ENCODE measurements at regions not wholly inside any gene's neighbourhood (a gene's known extent, or its start where the extent isn't known, plus 50 kb on each side); places are given as distances from the start of the nearest gene placed in this dataset.
"Not testable (repeated sequence)": the region's sequence is repeated elsewhere in the genome, so short reads cannot be mapped to it uniquely, and the experiment has no call there.

GRCh38 chr4:42288876-42289275, 108.4 kb upstream of the SHISA3 start:
- not testable (repeated sequence) for DNase-seq

DNA sequence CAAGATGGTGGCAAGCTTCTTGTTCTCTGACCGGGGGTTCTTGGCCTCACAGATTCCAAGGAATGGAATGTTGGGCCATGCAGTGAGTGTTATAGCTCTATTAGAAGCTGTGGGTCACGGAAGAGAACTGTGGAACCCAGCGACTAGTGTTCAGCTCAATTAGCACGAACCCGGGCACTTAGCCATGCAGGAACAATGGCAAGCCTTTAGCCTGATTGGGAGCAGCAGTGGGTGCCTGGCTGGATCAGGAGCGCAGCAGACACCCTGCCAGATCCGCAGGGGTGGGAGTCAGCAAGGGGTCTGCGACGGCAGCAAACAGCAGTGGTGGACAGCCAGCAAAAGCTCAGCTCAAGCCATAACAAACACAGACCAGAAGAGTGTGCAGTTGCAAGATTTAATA, 105.1 kb upstream of the SHISA3 start:
- DNase-seq, result not testable (repeated sequence)

DNA sequence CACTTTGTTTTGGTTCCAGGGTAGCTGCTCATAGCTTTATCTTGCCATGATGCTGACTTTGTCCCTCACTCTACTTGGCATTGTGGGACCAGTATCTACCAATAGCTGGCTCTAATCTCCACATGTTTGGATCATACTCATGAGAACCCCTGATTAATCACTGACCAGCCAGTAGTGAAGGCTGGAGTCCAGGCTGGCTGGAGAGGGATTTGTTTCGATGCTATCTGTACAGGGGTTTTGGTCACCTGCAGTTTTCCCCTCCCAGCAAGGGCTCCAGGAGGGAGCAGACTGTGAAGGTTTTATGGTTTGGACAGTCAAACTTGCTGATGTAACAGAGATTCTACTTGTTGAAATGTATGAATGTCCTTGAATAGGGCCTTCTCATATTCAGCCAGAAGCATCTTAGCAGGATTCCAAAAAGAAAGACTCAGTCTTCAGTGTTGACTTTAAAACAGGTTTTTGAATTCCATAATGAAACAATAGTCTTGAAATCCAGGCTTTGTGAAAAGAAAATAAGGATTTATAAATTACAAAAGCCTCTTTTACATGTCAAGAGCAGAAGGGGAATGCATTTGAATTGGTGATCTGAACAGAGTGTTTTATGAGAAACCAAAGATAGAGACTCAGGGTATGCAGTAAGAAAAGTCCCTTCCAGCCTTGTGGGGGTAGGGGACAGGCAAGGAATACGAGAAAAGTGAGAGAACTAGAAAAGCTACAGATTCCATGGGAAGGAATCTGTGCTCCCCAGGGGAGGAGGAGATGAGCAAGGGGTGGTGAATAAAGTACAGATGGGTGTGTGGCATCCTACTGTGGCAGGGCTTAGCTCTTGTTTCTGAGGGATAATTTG, 103.1 kb upstream of the SHISA3 start:
- DNase-seq, result no peak

GRCh38 chr4:42296196-42296595, 101.1 kb upstream of the SHISA3 start:
- DNase-seq, result no peak

DNA sequence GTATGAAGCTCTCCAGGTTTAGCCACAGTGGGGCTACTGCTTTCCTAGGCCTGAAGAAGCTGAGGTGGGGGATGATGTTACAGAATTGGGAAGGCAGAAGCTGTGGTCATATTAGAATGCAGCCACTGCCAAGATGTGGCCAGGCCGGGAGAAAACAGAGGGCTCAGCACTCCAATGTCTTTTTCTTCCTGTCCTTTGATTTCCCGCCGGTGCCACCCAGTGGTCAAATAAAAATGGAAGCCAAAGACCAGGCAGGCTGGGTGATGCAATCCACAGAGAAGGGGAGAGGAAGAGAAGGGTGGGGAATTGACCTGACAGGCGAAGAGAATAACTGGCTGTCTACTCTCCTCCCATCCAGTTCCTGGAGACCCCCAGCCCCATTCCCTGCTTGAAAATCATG, 94.9 kb upstream of the SHISA3 start:
- peak; percentile 28 for DNase-seq

DNA sequence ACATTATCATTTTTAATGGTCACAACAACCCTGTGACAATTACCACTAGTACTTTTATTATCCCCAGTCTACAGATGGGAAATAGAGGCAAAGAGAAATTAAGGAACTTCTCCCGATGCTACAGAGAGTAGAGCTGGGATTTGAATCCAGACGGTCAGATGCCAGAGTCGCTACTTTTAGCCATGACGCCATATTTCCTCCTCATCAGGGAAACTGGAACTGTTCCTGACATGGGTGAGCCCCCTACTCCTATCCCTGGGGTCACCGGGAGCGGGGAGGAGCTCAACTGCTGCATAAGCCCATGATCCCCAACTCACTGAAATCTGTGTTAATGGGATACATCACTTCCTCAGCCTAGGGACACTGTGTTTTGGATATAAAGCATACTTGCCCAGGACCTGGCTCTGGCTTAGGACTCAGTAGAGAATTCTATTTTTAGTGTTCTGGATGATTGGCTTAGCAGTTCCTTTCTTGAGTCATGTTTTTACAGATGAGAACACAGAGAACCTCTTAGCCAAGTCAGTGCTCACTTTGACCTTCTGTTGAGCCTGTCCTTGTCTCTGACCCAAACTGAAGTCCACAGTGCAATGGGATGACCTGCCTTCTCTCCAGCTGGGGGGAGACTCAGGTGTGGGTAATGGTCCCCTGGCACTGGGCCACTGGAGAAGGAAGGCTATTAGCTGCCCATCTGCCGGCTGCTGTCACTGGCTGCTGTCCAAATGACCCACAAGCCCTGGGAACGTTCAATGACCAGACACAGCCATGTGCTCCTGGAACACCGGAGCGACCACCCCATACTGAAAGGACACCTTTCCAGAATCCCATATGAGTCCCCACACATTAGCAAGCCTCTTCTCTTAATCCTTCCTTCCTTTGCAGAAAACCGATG, 90.8 kb upstream of the SHISA3 start:
- DNase-seq, result no peak

GRCh38 chr4:42308247-42308646, 89.0 kb upstream of the SHISA3 start:
- DNase-seq, result no peak

- no peak for DNase-seq
Measured at GRCh38 chr4:42309361-42310260, 87.7 kb upstream of the SHISA3 start.

DNA sequence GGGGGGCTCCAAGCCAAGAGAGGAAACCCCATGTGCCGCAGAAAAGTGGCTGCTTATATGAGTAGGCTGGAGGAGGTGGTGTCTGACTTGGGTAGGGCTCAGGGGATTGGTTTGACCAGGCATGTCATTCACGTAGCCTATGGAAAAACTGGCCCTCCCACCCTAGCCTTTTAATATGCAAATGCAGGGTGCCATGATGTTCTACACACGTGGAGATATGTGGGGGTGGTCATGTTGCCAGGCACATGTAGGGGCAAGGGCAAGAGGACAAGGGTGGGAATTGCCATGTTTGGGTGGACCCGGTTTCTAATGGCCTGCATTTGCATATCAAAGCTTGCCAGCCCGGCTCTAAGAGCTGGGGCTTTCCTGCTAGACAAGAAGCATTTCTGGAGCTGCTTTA, 86.9 kb upstream of the SHISA3 start:
- DNase-seq, result no peak

DNA sequence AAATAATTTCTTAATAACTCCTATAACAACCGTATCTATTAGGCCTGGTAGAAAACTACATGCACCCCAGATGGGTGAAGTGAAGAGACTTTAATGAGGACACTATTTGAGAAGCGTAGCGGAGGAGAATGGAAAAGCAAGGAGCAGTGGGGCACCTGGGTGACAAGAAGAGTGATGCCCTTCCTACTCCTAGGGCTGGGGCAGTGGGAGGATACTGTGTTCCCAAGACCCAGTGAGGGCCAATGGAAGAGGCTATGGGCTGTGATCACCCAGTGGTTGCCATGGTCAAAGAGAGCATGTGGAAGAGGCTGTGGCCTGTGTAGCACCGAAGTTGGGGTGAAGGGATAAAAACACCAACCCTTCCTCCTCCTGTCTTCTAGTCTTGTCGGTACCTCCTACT, 86.5 kb upstream of the SHISA3 start:
- DNase-seq, result no peak

GRCh38 chr4:42311591-42311990, 85.7 kb upstream of the SHISA3 start:
- DNase-seq, result no peak

DNA sequence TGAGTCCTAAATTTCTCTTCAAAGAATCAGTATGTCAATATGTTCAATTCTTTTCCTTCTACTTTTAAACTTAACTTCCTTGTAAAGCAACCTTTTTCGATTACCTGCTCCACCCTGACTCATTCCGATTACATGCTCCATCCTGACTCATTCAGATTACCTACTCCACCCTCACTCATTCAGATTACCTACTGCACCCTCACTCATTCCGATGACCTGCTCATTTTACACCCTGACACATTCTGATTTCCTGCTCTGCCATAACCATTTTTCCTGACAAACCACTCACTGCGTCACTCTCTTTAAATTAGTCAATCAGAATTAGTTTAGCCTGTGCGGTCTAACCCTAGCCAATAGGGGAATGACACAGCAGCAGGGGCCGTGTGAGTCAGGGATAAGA, 83.9 kb upstream of the SHISA3 start:
- not testable (repeated sequence) for DNase-seq

DNA sequence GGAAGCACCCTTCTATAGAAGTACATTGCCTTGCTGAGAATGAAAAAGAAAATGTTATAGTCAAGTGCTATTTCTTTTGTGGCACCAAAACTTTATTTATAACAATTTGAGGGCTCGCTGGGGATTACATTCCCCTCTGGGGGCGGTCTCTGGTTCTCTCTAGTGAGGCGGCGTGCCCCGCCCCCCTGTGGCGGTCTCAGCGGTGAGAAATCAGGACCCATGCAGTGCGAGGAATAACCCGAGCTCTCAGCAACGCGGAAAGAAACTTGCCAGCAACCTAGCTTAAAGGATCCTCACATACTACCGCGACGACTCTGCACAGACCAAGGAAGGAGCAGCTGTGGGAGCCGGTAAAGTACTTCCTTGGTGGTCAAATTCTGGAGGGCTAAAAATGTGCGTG, 83.4 kb upstream of the SHISA3 start:
- DNase-seq, result no peak

DNA sequence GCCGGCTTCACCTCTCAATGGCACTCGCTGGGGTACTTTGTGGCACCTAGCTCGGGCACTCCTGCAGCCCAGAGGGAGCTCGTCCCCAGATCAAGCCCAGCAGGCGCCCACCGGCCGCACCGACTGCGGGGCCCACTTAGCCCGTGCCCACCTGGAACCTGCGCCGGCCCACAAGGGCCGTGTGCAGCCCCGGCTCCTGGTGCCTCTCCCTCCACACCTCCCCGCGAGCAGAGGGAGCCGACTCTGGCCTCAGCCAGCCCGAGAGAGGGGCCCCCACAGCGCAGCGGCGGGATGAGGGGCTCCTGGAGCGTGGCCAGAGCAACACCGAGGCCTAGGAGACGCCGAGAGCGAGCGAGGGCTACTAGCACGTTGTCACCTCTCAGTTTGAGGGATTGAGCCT, 82.1 kb upstream of the SHISA3 start:
- DNase-seq, result no peak

DNA sequence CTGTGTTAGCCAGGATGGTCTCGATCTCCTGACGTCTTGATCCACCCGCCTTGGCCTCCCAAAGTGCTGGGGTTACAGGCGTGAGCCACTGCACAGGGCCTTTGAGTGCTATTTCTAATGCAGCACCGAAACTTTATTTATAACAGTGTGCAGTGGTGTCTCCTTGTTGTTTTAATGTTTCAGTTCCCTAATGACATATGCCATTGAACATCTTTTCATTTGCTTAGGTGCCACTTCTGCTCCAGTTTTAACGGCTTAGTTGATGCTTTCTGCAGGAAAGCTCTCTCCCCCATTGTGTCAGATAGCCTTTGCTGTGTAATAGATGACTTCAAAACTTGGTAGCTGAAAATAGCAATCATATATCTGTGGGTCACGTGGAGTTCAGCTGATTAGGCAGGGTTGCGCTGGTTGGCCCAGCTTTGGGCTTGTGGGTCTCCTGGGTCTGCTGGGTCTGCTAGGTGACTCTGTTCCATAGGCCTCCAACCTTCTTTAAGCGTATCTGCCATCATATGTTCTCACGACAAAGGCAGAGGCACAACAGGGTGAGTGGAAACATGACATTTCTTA, 76.4 kb upstream of the SHISA3 start:
- DNase-seq, result no peak

DNA sequence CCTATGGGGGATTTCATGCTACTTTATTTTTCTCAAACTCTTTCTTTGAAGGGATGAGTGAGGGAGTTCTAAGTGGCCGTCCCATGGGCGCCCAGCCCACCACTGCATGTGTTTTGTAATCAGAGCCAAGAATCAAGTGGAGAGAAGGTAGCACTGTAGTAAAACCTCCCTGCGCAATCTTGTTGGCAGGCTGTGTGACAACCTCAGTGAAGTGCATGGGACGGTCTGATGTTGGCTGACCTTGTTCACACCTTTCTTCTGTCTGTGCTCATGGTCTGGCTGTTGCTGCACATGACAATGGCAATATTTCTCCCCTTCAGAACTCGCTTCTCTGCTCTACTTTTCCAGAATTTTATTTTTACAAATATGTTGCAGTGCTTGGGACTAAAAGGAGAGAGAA, 71.2 kb upstream of the SHISA3 start:
- DNase-seq, result no peak

- DNase-seq, result no peak
Measured at GRCh38 chr4:42326524-42326923, 70.8 kb upstream of the SHISA3 start.

DNA sequence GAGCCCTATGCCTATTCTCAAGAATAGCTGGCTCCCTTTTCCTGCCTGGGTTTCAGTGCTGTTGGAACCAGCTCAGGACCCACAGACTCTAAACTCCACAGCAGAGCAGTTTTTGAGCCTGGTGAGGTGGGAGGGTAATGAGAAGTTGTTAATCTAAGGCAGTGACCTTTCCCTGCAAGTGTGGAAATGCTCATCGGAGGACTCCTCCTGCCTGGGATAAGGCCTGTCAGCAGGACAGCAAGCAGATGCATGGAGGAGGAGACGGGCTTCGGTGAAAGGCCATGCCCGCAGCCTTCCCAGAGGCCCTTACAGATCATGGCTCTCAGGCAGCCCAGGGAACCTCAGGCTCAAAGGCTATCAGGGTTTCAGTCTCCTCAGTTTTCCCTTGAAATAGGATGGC, 70.0 kb upstream of the SHISA3 start:
- DNase-seq, result no peak

GRCh38 chr4:42328978-42329377, 68.3 kb upstream of the SHISA3 start:
- DNase-seq, result no peak

GRCh38 chr4:42329421-42329820, 67.9 kb upstream of the SHISA3 start:
- no peak for DNase-seq

DNA sequence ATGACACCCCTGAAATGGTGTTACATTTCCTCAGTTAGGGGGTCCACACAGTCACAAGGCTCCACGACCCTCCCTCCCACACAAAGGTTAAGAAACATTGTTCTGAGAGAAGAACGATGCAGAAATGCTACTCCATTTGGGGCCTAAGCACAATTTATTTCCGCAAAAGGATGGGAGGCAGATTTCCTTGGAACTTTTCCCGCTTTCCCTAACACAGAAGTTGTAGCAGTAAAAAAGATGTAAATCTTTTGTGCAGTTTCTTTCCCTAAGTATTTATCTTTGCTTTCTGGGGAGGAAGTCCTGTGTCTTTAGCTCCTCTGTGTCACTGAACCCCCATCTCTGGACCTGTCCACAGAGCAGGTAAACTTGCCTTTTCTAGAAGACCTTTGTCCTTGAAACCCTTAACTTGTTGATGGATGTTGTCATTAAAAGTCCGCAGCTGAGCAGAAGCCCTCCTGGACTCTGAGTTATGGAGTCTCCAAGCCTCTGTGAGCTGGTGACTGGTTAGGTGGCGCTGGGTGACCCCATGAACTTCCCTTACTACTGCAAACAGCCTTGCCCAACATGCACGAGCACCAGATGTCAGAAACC, 67.2 kb upstream of the SHISA3 start:
- no peak for DNase-seq

GRCh38 chr4:42331040-42331439, 66.2 kb upstream of the SHISA3 start:
- DNase-seq, result no peak

Measured in NCI-H226 (cell line).